PC-3 (cell line): ENCODE measurements at regions not wholly inside any gene's neighbourhood (a gene's known extent, or its start where the extent isn't known, plus 50 kb on each side); places are given as distances from the start of the nearest gene placed in this dataset.

Source experiments
- EZH2 ChIP-seq: fragments of 300-600 bp; sonication (generic); IDR thresholded peaks from one replicate; pipeline ENCODE4 v1.6.1; 2017; ENCODE audit warnings: antibody characterized with exemption, mild to moderate bottlenecking, low read length; ENCODE audit not compliant: unreplicated experiment
- TF ChIP-seq, protein P1 (sequence below): fragments of 300-600 bp; sonication (generic); conservative IDR thresholded peaks from 2 replicates; pipeline ENCODE4 v1.5.1; 2017; ENCODE audit warnings: antibody characterized with exemption, low read depth, mild to moderate bottlenecking, low read length

DNA sequence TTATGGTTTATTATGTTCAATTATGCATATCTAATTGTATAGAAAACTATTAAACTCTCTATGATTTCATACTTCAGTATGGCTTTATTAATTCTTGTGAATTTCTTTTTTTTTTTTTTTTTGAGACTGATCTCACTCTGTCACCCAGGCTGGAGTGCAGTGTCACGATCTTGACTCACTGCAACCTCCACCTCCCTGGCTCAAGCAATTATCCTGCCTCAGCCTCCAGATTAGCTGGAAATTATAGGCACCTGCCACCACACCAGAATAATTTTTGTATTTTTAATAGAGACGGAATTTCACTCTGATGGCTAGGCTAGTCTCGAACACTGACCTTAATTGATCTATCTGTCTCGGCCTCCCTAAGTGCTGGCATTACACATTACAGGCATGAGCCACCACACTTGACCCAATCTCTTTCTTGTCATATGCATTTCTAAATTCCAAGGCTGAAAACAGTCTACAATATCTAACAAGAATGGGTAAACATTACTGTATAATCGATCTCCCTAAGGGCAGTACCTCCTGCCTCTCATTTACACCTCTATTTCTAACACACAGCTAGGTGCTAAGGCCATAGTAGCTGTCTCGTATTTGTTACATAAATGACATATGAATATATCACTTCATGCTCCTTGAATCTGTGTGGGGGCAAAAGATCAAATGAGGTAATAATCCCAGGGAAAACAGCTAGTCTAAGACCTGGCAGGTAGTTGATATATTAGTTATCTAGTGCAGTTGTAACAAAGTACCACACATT is 258.2 kb upstream of the CDH8 start:
- TF ChIP-seq, protein P1, sequence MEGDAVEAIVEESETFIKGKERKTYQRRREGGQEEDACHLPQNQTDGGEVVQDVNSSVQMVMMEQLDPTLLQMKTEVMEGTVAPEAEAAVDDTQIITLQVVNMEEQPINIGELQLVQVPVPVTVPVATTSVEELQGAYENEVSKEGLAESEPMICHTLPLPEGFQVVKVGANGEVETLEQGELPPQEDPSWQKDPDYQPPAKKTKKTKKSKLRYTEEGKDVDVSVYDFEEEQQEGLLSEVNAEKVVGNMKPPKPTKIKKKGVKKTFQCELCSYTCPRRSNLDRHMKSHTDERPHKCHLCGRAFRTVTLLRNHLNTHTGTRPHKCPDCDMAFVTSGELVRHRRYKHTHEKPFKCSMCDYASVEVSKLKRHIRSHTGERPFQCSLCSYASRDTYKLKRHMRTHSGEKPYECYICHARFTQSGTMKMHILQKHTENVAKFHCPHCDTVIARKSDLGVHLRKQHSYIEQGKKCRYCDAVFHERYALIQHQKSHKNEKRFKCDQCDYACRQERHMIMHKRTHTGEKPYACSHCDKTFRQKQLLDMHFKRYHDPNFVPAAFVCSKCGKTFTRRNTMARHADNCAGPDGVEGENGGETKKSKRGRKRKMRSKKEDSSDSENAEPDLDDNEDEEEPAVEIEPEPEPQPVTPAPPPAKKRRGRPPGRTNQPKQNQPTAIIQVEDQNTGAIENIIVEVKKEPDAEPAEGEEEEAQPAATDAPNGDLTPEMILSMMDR: no peak
- TF ChIP-seq EZH2: no peak
